ENCODE measurements at regions not wholly inside any gene's neighbourhood (a gene's known extent, or its start where the extent isn't known, plus 50 kb on each side); places are given as distances from the start of the nearest gene placed in this dataset.

- no peak overlapping the region for H3K27ac ChIP-seq
- TF ChIP-seq, protein P1, sequence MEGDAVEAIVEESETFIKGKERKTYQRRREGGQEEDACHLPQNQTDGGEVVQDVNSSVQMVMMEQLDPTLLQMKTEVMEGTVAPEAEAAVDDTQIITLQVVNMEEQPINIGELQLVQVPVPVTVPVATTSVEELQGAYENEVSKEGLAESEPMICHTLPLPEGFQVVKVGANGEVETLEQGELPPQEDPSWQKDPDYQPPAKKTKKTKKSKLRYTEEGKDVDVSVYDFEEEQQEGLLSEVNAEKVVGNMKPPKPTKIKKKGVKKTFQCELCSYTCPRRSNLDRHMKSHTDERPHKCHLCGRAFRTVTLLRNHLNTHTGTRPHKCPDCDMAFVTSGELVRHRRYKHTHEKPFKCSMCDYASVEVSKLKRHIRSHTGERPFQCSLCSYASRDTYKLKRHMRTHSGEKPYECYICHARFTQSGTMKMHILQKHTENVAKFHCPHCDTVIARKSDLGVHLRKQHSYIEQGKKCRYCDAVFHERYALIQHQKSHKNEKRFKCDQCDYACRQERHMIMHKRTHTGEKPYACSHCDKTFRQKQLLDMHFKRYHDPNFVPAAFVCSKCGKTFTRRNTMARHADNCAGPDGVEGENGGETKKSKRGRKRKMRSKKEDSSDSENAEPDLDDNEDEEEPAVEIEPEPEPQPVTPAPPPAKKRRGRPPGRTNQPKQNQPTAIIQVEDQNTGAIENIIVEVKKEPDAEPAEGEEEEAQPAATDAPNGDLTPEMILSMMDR (conservative IDR thresholded peaks at IDR 0.05; ENCODE audit: low read depth), result no peak
- DNase-seq (ENCODE audit: low spot score), result no peak
- POLR2A ChIA-PET (ENCODE audit: low non-redundant PET), result no interaction called here
- CTCF ChIA-PET, result no interaction called here
Measured at GRCh38 chr6:93164781-93165180, 254.6 kb downstream of the EPHA7 start.

GRCh38 chr6:93163146-93163545, 256.2 kb downstream of the EPHA7 start:
- H3K27ac ChIP-seq, result no peak overlapping the region
- TF ChIP-seq, protein P1 (conservative IDR thresholded peaks at IDR 0.05; ENCODE audit: low read depth), result no peak
- ChIA-PET CTCF (no interaction called here), POLR2A (ENCODE audit: low non-redundant PET) (no interaction called here)
- no peak for DNase-seq (ENCODE audit: low spot score)

DNA sequence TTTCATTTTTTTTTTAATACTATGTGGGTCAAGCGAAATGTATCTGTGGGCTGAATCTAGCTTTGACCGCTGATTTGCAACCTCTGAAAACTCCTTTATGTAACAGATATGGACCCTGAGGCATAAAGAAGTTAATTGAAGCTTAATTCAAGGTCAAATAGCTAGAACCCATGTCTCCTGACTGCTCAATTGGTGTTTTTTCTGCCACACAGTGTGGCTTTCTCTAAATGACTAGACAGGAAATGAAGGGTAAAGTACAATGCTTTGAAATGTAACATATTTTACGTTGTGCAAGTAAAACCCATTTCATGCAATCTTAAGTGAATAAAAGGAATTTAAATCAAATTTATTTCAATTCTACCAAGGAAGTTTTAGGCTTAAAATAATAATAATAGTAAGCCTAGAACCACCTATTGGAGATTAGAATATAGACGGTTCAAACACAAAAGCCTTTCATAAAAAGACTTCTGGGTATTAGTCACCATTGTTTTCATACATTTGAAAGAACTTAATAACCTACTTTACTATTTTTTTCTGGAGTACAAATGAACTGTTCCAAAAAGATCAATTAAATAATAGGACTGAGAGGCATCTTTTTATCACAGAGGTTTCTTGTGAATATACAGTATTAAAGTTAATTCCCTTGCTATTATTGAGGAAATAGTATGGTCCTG, 279.8 kb downstream of the EPHA7 start:
- DNase-seq (ENCODE audit: low spot score), result no peak
- CTCF ChIA-PET, result no interaction called here
- H3K27ac ChIP-seq, result no peak overlapping the region
- POLR2A ChIA-PET (ENCODE audit: low non-redundant PET), result no interaction called here
- TF ChIP-seq, protein P1 (conservative IDR thresholded peaks at IDR 0.05; ENCODE audit: low read depth), result no peak

DNA sequence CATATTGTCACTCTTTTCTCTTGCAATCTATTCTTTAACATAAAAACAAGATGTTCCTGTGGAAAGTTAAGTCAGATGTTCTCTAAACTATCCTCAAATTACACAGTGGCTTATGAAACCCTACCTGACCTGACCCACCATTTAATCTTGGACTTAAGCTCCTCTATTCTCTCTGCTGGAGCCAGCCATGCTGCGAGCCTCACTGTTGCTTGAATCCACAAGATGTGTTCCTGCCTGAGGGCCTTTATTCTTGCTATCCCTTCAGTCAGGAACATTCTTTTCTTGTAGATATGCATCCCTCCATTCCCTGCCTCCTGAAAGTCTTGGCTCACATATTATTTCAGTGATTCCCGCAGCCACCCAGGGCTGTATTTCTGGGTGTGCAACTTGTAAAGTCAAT, 283.2 kb downstream of the EPHA7 start:
- ChIA-PET CTCF (no interaction called here), POLR2A (ENCODE audit: low non-redundant PET) (no interaction called here)
- no peak for DNase-seq (ENCODE audit: low spot score)
- H3K27ac ChIP-seq, result no peak overlapping the region
- TF ChIP-seq, protein P1 (conservative IDR thresholded peaks at IDR 0.05; ENCODE audit: low read depth), result no peak

DNA sequence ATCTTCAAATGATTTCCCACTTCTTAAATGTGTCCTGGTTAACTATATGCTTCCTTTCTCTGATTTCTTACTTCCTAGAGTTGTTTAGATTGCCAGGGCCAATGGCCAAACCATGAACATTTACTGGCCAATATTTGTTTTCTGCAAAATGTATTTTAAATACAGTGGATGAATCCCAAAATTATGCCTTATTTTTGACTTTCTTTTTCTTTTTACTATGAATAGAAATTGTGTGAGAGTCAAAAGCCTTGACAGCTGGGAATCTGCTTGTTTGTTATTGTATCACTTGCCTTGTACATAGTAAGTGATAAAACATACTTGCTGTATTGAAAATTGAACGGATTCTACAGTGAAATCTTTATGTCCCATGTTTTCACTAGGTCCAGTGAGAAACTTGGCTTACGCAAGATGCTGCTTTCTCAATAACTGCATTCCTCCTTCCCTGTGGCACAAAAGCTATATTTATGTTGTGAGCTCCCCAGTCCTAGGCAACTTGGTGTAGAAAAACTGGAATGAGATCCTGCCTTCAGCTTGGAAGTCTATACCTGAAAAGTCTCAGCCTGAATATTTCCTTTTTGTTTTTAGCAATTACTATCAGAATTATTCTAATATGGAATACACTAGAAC, 295.2 kb downstream of the EPHA7 start:
- TF ChIP-seq, protein P1 (conservative IDR thresholded peaks at IDR 0.05; ENCODE audit: low read depth), result no peak
- POLR2A ChIA-PET (ENCODE audit: low non-redundant PET), result no interaction called here
- H3K27ac ChIP-seq, result no peak overlapping the region
- no peak for DNase-seq (ENCODE audit: low spot score)
- CTCF ChIA-PET, result no interaction called here

DNA sequence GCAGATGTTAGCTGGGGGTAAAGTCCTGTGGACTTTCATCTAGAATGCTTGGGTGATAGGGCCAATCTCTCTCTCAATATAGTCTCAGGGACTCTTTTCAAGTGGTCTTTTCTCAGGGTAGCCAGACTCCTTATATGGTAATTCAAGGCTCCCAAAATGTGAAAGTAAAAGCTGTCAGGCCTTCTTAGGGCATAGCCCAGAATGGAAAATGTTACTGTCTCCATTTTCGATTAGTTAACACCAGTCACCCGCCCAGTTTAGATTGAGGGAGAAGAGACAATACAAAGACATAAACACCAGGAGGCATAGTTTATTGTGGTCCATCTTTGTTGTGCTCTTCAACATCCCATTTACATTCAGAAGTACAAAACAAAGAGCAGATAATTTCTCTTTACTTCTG, 295.8 kb downstream of the EPHA7 start:
- DNase-seq (ENCODE audit: low spot score), result no peak
- ChIA-PET POLR2A (ENCODE audit: low non-redundant PET) (no interaction called here), CTCF (no interaction called here)
- TF ChIP-seq, protein P1 (conservative IDR thresholded peaks at IDR 0.05; ENCODE audit: low read depth), result no peak
- H3K27ac ChIP-seq, result no peak overlapping the region
